GM23338 (cell line): ENCODE measurements at regions not wholly inside any gene's neighbourhood (a gene's known extent, or its start where the extent isn't known, plus 50 kb on each side); places are given as distances from the start of the nearest gene placed in this dataset.

Experiments
- ATAC-seq: fragments of 200-7000 bp; cut with Tn5 transposase; 3 replicates; pipeline ENCODE4 v1.9.1; 2020
- DNase-seq: peaks from one replicate; pipeline ENCODE4 v3.0.0-alpha.2; 2015; ENCODE audit warnings: low spot score
- H2AFZ ChIP-seq: fragments of 200-600 bp; sonication (generic); 2 replicates; pipeline ENCODE4 v1.8.0; 2016; ENCODE audit warnings: antibody characterized with exemption, mild to moderate bottlenecking, moderate library complexity
- H3F3A ChIP-seq: fragments of 200-600 bp; sonication (generic); replicated peaks from 2 replicates; pipeline ENCODE4 v1.8.0; 2017; ENCODE audit warnings: antibody characterized with exemption, mixed run types, low read depth
- H3K27ac ChIP-seq: fragments of 200-600 bp; sonication (generic); 2 replicates; pipeline ENCODE4 v1.6.1; 2016; ENCODE audit warnings: low read depth
- H3K27me3 ChIP-seq: fragments of 200-600 bp; sonication (generic); 2 replicates; pipeline ENCODE4 v1.8.0; 2016; ENCODE audit warnings: mild to moderate bottlenecking, mixed run types, moderate library complexity; ENCODE audit not compliant: insufficient read depth
- H3K36me3 ChIP-seq: fragments of 200-600 bp; sonication (generic); 2 replicates; pipeline ENCODE4 v1.8.0; 2016; ENCODE audit warnings: mild to moderate bottlenecking; ENCODE audit not compliant: insufficient read depth
- H3K4me1 ChIP-seq: fragments of 200-600 bp; sonication (generic); 2 replicates; pipeline ENCODE4 v1.8.0; 2016; ENCODE audit warnings: mild to moderate bottlenecking, moderate library complexity; ENCODE audit not compliant: insufficient read depth
- H3K4me2 ChIP-seq: fragments of 200-600 bp; sonication (generic); 2 replicates; pipeline ENCODE4 v1.7.1; 2017; ENCODE audit warnings: mixed run types
- H3K4me3 ChIP-seq: fragments of 200-600 bp; sonication (generic); 2 replicates; pipeline ENCODE4 v1.6.1; 2016; ENCODE audit warnings: mixed run types
- H3K79me2 ChIP-seq: fragments of 200-600 bp; sonication (generic); replicated peaks from 2 replicates; pipeline ENCODE4 v1.8.0; 2017; ENCODE audit warnings: mild to moderate bottlenecking; ENCODE audit not compliant: insufficient read depth
- H3K9me2 ChIP-seq: fragments of 200-600 bp; sonication (generic); 2 replicates; pipeline ENCODE4 v1.8.0; 2017; ENCODE audit not compliant: insufficient read depth
- H4K20me1 ChIP-seq: fragments of 200-600 bp; sonication (generic); replicated peaks from 2 replicates; pipeline ENCODE4 v1.8.0; 2017; ENCODE audit warnings: mild to moderate bottlenecking; ENCODE audit not compliant: insufficient read depth
- H3K27ac Mint-ChIP-seq: 2 replicates; pipeline ENCODE4 v1.8.0; 2020; ENCODE audit warnings: inconsistent platforms, mild to moderate bottlenecking, moderate library complexity, mixed read lengths
- H3K27me3 Mint-ChIP-seq: 3 replicates; pipeline ENCODE4 v1.8.0; 2022; ENCODE audit warnings: low read depth, mild to moderate bottlenecking, moderate library complexity, mixed read lengths, inconsistent platforms; ENCODE audit not compliant: insufficient read depth, poor library complexity
- H3K36me3 Mint-ChIP-seq: 3 replicates; pipeline ENCODE4 v1.8.0; 2021; ENCODE audit warnings: low read depth, mild to moderate bottlenecking, inconsistent platforms, moderate library complexity, mixed read lengths
- H3K4me1 Mint-ChIP-seq: 3 replicates; pipeline ENCODE4 v1.8.0; 2020; ENCODE audit warnings: mild to moderate bottlenecking, inconsistent platforms, mixed read lengths
- H3K4me3 Mint-ChIP-seq: 3 replicates; pipeline ENCODE4 v1.8.0; 2021; ENCODE audit warnings: moderate library complexity, mild to moderate bottlenecking, inconsistent platforms, mixed read lengths
- H3K9me3 Mint-ChIP-seq: 3 replicates; pipeline ENCODE4 v1.8.0; 2020; ENCODE audit warnings: moderate library complexity, mild to moderate bottlenecking, inconsistent platforms, mixed read lengths
- CREB1 ChIP-seq: fragments of 250-450 bp; sonication (Bioruptor Pico); IDR thresholded peaks from 2 replicates; pipeline ENCODE4 v1.5.0; 2020; ENCODE audit warnings: low read depth, mild to moderate bottlenecking, moderate library complexity
- EZH2 ChIP-seq: fragments of 200-600 bp; sonication (generic); IDR thresholded peaks from one replicate; pipeline ENCODE4 v1.8.0; 2017; ENCODE audit warnings: antibody characterized with exemption, mild to moderate bottlenecking, low read depth; ENCODE audit not compliant: unreplicated experiment
- EZH2phosphoT487 ChIP-seq: fragments of 200-600 bp; sonication (generic); IDR thresholded peaks from one replicate; pipeline ENCODE4 v1.8.1; 2018; ENCODE audit warnings: antibody characterized with exemption; ENCODE audit not compliant: unreplicated experiment
- JUNB ChIP-seq: IDR thresholded peaks from one replicate; pipeline ENCODE4 v1.6.1; 2016; ENCODE audit warnings: antibody characterized with exemption; ENCODE audit not compliant: unreplicated experiment
- STAT1 ChIP-seq: IDR thresholded peaks from one replicate; pipeline ENCODE4 v1.6.1; 2016; ENCODE audit warnings: antibody characterized with exemption; ENCODE audit not compliant: unreplicated experiment
- ZNF331 ChIP-seq: fragments of 250-450 bp; sonication (Bioruptor Pico); IDR thresholded peaks from 2 replicates; pipeline ENCODE4 v1.5.0; 2020; ENCODE audit warnings: low read depth, mild to moderate bottlenecking, moderate library complexity
- ZNF462 ChIP-seq: fragments of 250-450 bp; sonication (Bioruptor Pico); IDR thresholded peaks from 2 replicates; pipeline ENCODE4 v1.5.0; 2020; ENCODE audit warnings: mild to moderate bottlenecking, moderate library complexity
- TF ChIP-seq, protein P1 (sequence below): IDR thresholded peaks from 2 replicates; pipeline ENCODE4 v1.6.1; 2016; ENCODE audit warnings: antibody characterized with exemption

DNA sequence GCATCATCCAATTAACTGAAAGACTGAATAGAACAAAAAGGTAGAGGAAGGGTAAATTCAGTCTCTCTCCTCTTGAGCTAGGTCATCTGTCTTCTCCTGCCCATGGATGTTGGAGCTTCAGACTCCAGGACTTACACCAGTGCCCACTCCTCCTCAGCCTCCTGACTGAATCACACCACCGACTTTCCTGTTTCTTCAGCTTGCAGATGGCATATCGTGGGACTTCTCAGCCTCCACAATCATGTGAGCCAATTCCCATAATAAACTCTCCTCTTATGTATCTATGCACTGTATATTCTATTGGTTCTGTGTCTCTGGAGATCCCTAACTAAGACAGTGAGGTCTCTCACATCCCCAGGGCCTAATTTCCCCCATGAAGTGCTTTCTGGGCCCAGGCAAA lies 140.4 kb downstream of the CD47 start (continued):
- TF ChIP-seq ZNF462 (CRISPR knock-in tag) = no peak

DNA sequence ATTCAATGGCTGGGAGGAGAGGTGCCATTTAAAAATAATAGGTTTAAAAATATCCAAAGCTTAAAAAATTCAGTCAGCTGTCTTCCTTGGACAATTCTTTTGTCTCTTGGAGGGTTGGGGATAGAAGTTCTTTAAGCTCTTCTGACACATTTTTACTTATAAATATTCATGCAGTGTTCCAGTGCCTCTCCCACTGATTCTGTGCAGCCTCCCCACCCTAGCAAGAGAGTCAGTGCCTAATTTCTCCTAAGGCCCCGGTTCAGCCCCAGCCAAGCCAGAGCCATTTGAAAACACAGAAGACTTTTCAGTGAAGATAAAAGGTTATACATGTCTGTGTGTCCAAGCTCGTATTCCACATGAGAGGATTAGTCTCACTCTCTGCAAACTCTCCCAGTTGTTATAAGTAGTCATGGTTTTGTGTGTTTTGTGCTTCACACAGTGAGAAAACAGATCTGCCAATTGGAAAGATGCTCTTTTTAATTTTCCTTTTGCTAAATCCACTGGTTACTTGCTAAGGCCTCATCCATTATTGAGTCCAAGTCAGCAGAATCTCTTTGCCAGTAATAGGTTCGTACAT lies 141.3 kb downstream of the CD47 start:
- Histone ChIP-seq H3K79me2 (no peaks in the 10 kb centered on the region), H3K9me2 (no peaks in the 10 kb centered on the region), H3K27ac (no peak overlapping the region), H3K27me3 (no peaks in the 10 kb centered on the region), H4K20me1 (no peaks in the 10 kb centered on the region), H3K4me3 (no peak overlapping the region), H3F3A (no peaks in the 10 kb centered on the region), H2AFZ (no peak overlapping the region; the same call in 1 of the 2 replicates), H3K36me3 (no peaks in the 10 kb centered on the region), H3K4me2 (no peak overlapping the region), H3K4me1 (no peaks in the 10 kb centered on the region)
- no peaks in the 10 kb centered on the region for H3K4me1 Mint-ChIP-seq
- H3K4me3 Mint-ChIP-seq = no peak overlapping the region
- H3K9me3 Mint-ChIP-seq = no peaks in the 10 kb centered on the region
- DNase-seq (no peak), ATAC-seq (no peak)
- H3K36me3 Mint-ChIP-seq = no peaks in the 10 kb centered on the region
- TF ChIP-seq EZH2phosphoT487 (no peak), STAT1 (no peak), ZNF331 (no peak), ZNF462 (CRISPR knock-in tag) (no peak), JUNB (no peak), CREB1 (CRISPR knock-in tag) (no peak), EZH2 (no peak)
- TF ChIP-seq, protein P1, sequence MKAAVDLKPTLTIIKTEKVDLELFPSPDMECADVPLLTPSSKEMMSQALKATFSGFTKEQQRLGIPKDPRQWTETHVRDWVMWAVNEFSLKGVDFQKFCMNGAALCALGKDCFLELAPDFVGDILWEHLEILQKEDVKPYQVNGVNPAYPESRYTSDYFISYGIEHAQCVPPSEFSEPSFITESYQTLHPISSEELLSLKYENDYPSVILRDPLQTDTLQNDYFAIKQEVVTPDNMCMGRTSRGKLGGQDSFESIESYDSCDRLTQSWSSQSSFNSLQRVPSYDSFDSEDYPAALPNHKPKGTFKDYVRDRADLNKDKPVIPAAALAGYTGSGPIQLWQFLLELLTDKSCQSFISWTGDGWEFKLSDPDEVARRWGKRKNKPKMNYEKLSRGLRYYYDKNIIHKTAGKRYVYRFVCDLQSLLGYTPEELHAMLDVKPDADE = no peak
- H3K27ac Mint-ChIP-seq = no peak overlapping the region
- no peaks in the 10 kb centered on the region for H3K27me3 Mint-ChIP-seq
